Spleen (tissue), 11 donors: ENCODE measurements at regions not wholly inside any gene's neighbourhood (a gene's known extent, or its start where the extent isn't known, plus 50 kb on each side); places are given as distances from the start of the nearest gene placed in this dataset.

Experiments
- DNase-seq: peaks from one replicate; pipeline ENCODE4 v3.0.0-alpha.2; 2020
- H3K27ac ChIP-seq, 8 donors: fragments of 200-600 bp; sonication (generic) in 7 of 8; 1 replicate in 4 of 8; 2 replicates in 4 of 8; pipeline versions ENCODE4 v1.5.0 to v1.8.0; 2016 to 2021; ENCODE audit warnings: inconsistent platforms in 4 of 8, mild to moderate bottlenecking in 4 of 8, moderate library complexity in 1 of 8
- H3K27me3 ChIP-seq, 7 donors: fragments of 200-600 bp; sonication (generic) in 6 of 7; replicated peaks in 1 of 7; 1 replicate in 4 of 7; 2 replicates in 3 of 7; pipeline versions ENCODE4 v1.5.0 to v1.8.0; 2016 to 2021; ENCODE audit warnings: inconsistent platforms in 3 of 7, mild to moderate bottlenecking in 1 of 7
- H3K36me3 ChIP-seq, 6 donors: fragments of 200-600 bp; sonication (generic) in 5 of 6; 1 replicate in 4 of 6; 2 replicates in 2 of 6; pipeline versions ENCODE4 v1.5.0 to v1.8.0; 2016 to 2021; ENCODE audit warnings: inconsistent platforms in 2 of 6
- H3K4me1 ChIP-seq, 6 donors: fragments of 200-600 bp; sonication (generic) in 5 of 6; 1 replicate in 3 of 6; 2 replicates in 3 of 6; pipeline versions ENCODE4 v1.5.0 to v1.8.0; 2016 to 2021; ENCODE audit warnings: inconsistent platforms in 3 of 6
- H3K4me3 ChIP-seq, 8 donors: fragments of 200-600 bp; sonication (generic) in 7 of 8; 1 replicate in 4 of 8; 2 replicates in 4 of 8; pipeline versions ENCODE4 v1.5.0 to v1.8.0; 2016 to 2021; ENCODE audit warnings: inconsistent platforms in 4 of 8, mild to moderate bottlenecking in 4 of 8, moderate library complexity in 2 of 8
- H3K9me3 ChIP-seq, 8 donors: fragments of 200-600 bp; sonication (generic) in 7 of 8; 1 replicate in 4 of 8; 2 replicates in 4 of 8; pipeline versions ENCODE4 v1.5.0 to v1.8.0; 2016 to 2021; ENCODE audit warnings: inconsistent platforms in 4 of 8
- CTCF ChIP-seq, 11 experiments: fragments of 200-600 bp in 7 of 11; fragments of 450-650 bp in 4 of 11; sonication (generic) in 4 of 11; IDR thresholded peaks in 8 of 11; conservative IDR thresholded peaks in 3 of 11; 1 replicate in 7 of 11; 2 replicates in 4 of 11; pipeline versions ENCODE4 v1.4.0 to v1.8.0; 2016 to 2021; ENCODE audit warnings: antibody characterized with exemption in 11 of 11, inconsistent platforms in 4 of 11, mild to moderate bottlenecking in 1 of 11
- POLR2A ChIP-seq, 3 donors: fragments of 450-650 bp; IDR thresholded peaks; one replicate each; pipeline ENCODE4 v1.5.1; 2017; ENCODE audit warnings: antibody characterized with exemption in 3 of 3, mild to moderate bottlenecking in 1 of 3
- POLR2AphosphoS5 ChIP-seq, 3 donors: sonication (generic); formaldehyde crosslinking; IDR thresholded peaks; one replicate each; pipeline ENCODE4 v1.5.1; 2017; ENCODE audit warnings: antibody characterized with exemption in 3 of 3
- WGBS, 5 donors: extraction: QIAGEN DNeasy Blood & Tissue Kit in 3 of 5; methylation state at CpG; one replicate each; pipeline versions ENCODE4 v1.1.5 to v1.1.7; 2013 to 2018; 5-methylcytosine and 5-hydroxymethylcytosine counted together
- intact Hi-C: fragments of 100-400 bp; cut with DNase I; formaldehyde crosslinking; loops from one replicate; pipeline ENCODE4 v1.15.0; 2023; ENCODE audit warnings: low total_unique reads
- donor health status: healthy with polysubstance abuse.
- donor health status: DM: no; HTN: no; CAD: no; lungs with moderate emphysema.
- donor health status: DM: no; HTN: no; CAD: no.
- donor health status: Bipolar disorder and iron deficiency.
- donor health status: healthy.
- donor health status: DM: no; HTN: no; CAD: no.
- donor health status: DM: yes; HTN: yes; CAD: no.

DNA sequence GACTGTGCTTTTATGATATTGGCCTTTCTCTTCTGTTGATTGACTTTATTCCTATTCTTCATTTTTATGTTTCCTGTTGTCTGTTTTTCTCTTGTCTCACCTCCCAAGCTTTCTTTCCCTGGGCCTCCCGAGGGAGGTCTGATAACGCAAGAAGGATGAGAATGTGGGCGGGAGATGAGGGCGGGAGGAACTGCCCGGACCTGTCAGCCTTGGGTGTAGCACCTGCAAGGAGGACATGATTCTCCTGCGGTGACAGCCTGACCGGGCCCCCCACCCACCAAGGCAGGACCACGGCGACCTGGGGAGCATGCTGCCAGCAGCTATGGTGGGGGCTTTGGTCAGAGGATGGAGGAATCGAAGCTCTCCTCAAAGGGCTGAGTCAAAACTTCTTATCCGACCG is 86.9 kb downstream of the PLEKHG1 start:
- Histone ChIP-seq H3K9me3 (no peaks in the 10 kb centered on the region), H3K36me3 (peaks cover 0 to 3% (median 0%) of the 10 kb centered on the region in 6 donors), H3K4me1 (peaks cover 37 to 100% (median 84%) of the 10 kb centered on the region in 6 donors), H3K27ac (peak overlapping the region; percentile 16 to 91 (median 82)), H3K27me3 (no peaks in the 10 kb centered on the region), H3K4me3 (peak overlapping the region; percentile 5 to 65 (median 28))
- DNase-seq = peak; percentile 77
- TF ChIP-seq POLR2AphosphoS5 (IDR thresholded peaks at IDR 0.05) = peak in 2 of 3 donors; percentile 38 to 52
- no peak for TF ChIP-seq POLR2A (IDR thresholded peaks at IDR 0.05)
- 66 to 84% (median 76%) methylated on average over 12 of the region's 12 CpGs for WGBS, 5 donors
- intact Hi-C loops = no loop called here

DNA sequence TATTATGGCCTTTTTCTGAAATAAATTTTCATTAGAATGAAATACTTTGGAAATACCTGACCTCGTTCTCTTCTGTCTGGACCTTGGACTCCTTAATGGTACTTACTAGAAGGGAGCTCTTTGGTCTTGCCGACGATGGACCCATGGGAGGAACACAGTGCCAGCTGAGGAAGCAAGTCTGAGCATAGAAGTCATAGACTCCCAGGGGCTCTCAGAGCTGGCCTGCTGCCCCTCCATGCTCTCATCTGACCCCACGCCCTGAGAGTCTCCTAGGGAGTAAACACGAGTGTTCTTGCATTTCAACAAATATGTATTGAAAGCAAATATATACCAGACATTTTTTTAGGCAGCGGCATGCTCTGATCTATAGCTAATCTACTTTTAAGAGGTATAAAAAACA is 87.8 kb downstream of the PLEKHG1 start:
- 41 to 79% (median 51%) methylated on average over 6 of the region's 6 CpGs for WGBS, 5 donors
- Histone ChIP-seq H3K9me3 (no peaks in the 10 kb centered on the region), H3K36me3 (peaks cover 0 to 3% (median 0%) of the 10 kb centered on the region in 6 donors), H3K4me3 (peak overlapping the region in 4 of 8 donors; percentile 4 to 65 (median 42)), H3K4me1 (peaks cover 42 to 100% (median 84%) of the 10 kb centered on the region in 6 donors), H3K27ac (peak overlapping the region in 7 of 8 donors; percentile 61 to 91 (median 84)), H3K27me3 (no peaks in the 10 kb centered on the region)
- intact Hi-C loops = no loop called here
- TF ChIP-seq POLR2A (IDR thresholded peaks at IDR 0.05) (no peak), POLR2AphosphoS5 (IDR thresholded peaks at IDR 0.05) (no peak), CTCF (IDR thresholded peaks at IDR 0.05 in 8 of 11, conservative IDR thresholded peaks at IDR 0.05 in 3 of 11) (no peak)
- no peak for DNase-seq

DNA sequence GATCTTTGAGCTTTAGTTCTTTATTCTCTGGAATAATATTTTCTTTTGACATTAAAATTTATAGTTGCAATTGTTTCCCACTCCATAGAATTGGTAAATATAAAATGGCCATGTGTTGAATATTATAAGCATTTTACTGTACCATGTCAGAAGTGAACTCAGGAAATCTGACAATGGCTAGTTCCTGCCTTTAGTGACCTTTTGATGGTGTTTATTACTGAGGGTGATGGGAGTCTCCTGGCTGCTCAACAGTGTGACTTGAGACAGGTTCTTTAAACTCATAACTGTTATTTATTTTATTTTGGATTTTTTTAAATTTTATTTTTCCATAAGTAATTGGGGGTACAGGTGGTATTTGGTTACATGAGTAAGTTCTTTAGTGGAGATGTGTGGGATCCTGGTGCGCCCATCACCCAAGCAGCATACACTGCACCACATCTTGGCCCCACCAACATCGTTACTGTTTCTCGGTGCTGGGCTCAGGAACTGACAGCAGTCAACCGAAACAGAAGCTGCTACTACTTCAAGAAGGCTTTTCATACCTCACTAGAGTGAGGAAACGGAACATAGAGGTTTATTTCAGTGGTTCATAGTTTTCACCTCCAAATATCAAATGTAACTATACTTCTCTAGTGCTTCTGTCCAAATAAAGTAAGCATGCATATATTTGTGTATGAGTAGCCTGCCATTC is 90.4 kb downstream of the PLEKHG1 start:
- Histone ChIP-seq H3K27ac (peak overlapping the region; percentile 24 to 91 (median 81)), H3K4me3 (peak overlapping the region in 1 of 8 donors; percentile 37), H3K36me3 (peaks cover 0 to 8% (median 0%) of the 10 kb centered on the region in 6 donors), H3K27me3 (no peaks in the 10 kb centered on the region), H3K4me1 (peaks cover 52 to 100% (median 87%) of the 10 kb centered on the region in 6 donors), H3K9me3 (no peaks in the 10 kb centered on the region)
- TF ChIP-seq POLR2A (IDR thresholded peaks at IDR 0.05) = no peak
- TF ChIP-seq POLR2AphosphoS5 (IDR thresholded peaks at IDR 0.05) = peak in 1 of 3 donors; percentile 59
- no peak for TF ChIP-seq CTCF (IDR thresholded peaks at IDR 0.05 in 8 of 11, conservative IDR thresholded peaks at IDR 0.05 in 3 of 11)
- 50 to 77% (median 65%) methylated on average over 5 of the region's 5 CpGs for WGBS, 5 donors
- no peak for DNase-seq
- intact Hi-C loops = loop anchor here (10.0 kb wide), 1 partner anchor 95 kb away; no protein-coding TSS in a partner anchor

DNA sequence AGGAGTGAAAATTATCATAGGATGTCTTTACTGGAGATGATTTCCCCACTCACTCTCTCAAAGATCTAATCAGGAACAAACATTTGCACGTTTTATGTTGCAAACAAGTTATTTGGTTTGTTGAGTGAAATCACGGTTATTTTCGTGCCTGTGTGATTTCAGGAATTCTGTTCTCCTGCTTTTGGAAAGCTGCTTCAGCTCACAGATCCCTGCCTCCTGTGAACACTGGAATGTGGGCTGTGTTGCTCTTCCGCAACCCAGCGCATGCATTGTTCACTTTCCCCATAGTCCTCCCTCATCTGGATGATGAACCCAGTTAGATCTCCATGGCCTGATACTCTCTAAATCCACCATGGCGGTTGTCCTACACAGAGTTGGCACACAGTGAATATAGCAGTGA is 91.0 kb downstream of the PLEKHG1 start:
- no peak for DNase-seq
- Histone ChIP-seq H3K27ac (peak overlapping the region in 7 of 8 donors; percentile 61 to 91 (median 84)), H3K4me1 (peaks cover 54 to 100% (median 91%) of the 10 kb centered on the region in 6 donors), H3K4me3 (peak overlapping the region in 1 of 8 donors; percentile 37), H3K36me3 (peaks cover 0 to 8% (median 0%) of the 10 kb centered on the region in 6 donors), H3K9me3 (no peaks in the 10 kb centered on the region), H3K27me3 (no peaks in the 10 kb centered on the region)
- no peak for TF ChIP-seq CTCF (IDR thresholded peaks at IDR 0.05 in 8 of 11, conservative IDR thresholded peaks at IDR 0.05 in 3 of 11)
- peak in 1 of 3 donors; percentile 41 for TF ChIP-seq POLR2AphosphoS5 (IDR thresholded peaks at IDR 0.05)
- no peak for TF ChIP-seq POLR2A (IDR thresholded peaks at IDR 0.05)
- intact Hi-C loops = loop anchor here (10.0 kb wide), 1 partner anchor 94 kb away; no protein-coding TSS in a partner anchor
- 78 to 92% (median 84%) methylated on average over 6 of the region's 6 CpGs for WGBS, 5 donors
